ENCODE measurements at regions not wholly inside any gene's neighbourhood (a gene's known extent, or its start where the extent isn't known, plus 50 kb on each side); places are given as distances from the start of the nearest gene placed in this dataset.

DNA sequence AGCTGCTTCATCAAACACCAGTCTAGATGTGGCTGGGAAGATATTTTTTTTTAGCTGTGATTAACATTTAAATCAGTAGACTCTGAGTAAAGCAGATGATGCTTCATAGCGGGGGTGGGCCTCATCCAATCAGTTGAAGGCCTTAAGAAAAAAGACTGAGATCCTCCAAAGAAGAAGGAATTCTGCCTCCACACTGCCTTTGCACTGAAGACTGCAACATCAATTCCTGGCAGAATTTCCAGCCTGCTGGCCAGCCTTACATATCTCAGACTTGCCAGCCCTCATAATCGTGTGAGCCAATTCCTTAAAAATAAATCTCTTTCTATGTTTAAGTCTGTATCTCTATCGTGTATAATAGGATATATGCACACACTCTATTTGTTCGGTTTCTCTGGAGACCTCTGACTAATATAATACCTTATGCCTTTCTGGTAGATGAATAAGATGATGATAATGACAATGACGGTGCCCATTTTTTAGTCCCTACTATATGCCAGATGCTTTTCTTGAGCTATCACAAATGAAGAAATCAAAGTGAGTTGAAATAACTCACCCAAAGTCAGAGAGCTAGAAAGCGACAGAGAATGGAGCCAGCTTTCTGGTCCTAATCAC is 66.1 kb upstream of the SOD3 start:
- TF ChIP-seq, protein P1, sequence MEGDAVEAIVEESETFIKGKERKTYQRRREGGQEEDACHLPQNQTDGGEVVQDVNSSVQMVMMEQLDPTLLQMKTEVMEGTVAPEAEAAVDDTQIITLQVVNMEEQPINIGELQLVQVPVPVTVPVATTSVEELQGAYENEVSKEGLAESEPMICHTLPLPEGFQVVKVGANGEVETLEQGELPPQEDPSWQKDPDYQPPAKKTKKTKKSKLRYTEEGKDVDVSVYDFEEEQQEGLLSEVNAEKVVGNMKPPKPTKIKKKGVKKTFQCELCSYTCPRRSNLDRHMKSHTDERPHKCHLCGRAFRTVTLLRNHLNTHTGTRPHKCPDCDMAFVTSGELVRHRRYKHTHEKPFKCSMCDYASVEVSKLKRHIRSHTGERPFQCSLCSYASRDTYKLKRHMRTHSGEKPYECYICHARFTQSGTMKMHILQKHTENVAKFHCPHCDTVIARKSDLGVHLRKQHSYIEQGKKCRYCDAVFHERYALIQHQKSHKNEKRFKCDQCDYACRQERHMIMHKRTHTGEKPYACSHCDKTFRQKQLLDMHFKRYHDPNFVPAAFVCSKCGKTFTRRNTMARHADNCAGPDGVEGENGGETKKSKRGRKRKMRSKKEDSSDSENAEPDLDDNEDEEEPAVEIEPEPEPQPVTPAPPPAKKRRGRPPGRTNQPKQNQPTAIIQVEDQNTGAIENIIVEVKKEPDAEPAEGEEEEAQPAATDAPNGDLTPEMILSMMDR (IDR thresholded peaks at IDR 0.05): no peak
- TF ChIP-seq CHD2 (IDR thresholded peaks at IDR 0.05; ENCODE audit: low read length, partially characterized antibody) (no peak), POLR2AphosphoS2 (conservative IDR thresholded peaks at IDR 0.05; ENCODE audit: low read length) (no peak), MYC (IDR thresholded peaks at IDR 0.05; ENCODE audit: borderline replicate concordance, low read length) (no peak), CEBPB (IDR thresholded peaks at IDR 0.05) (no peak), SMC3 (IDR thresholded peaks at IDR 0.05) (no peak), HDAC2 (IDR thresholded peaks at IDR 0.05) (no peak), RARB (CRISPR knock-in tag; IDR thresholded peaks at IDR 0.05) (no peak), RCOR1 (IDR thresholded peaks at IDR 0.05; ENCODE audit: low read depth, low read length) (no peak)
- TF ChIP-seq, protein P2, sequence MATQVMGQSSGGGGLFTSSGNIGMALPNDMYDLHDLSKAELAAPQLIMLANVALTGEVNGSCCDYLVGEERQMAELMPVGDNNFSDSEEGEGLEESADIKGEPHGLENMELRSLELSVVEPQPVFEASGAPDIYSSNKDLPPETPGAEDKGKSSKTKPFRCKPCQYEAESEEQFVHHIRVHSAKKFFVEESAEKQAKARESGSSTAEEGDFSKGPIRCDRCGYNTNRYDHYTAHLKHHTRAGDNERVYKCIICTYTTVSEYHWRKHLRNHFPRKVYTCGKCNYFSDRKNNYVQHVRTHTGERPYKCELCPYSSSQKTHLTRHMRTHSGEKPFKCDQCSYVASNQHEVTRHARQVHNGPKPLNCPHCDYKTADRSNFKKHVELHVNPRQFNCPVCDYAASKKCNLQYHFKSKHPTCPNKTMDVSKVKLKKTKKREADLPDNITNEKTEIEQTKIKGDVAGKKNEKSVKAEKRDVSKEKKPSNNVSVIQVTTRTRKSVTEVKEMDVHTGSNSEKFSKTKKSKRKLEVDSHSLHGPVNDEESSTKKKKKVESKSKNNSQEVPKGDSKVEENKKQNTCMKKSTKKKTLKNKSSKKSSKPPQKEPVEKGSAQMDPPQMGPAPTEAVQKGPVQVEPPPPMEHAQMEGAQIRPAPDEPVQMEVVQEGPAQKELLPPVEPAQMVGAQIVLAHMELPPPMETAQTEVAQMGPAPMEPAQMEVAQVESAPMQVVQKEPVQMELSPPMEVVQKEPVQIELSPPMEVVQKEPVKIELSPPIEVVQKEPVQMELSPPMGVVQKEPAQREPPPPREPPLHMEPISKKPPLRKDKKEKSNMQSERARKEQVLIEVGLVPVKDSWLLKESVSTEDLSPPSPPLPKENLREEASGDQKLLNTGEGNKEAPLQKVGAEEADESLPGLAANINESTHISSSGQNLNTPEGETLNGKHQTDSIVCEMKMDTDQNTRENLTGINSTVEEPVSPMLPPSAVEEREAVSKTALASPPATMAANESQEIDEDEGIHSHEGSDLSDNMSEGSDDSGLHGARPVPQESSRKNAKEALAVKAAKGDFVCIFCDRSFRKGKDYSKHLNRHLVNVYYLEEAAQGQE (IDR thresholded peaks at IDR 0.05): no peak
- TF ChIP-seq, protein P3, sequence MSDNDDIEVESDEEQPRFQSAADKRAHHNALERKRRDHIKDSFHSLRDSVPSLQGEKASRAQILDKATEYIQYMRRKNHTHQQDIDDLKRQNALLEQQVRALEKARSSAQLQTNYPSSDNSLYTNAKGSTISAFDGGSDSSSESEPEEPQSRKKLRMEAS (IDR thresholded peaks at IDR 0.05): no peak

Data from A549 (cell line).